ENCODE measurements at regions not wholly inside any gene's neighbourhood (a gene's known extent, or its start where the extent isn't known, plus 50 kb on each side); places are given as distances from the start of the nearest gene placed in this dataset.

DNA sequence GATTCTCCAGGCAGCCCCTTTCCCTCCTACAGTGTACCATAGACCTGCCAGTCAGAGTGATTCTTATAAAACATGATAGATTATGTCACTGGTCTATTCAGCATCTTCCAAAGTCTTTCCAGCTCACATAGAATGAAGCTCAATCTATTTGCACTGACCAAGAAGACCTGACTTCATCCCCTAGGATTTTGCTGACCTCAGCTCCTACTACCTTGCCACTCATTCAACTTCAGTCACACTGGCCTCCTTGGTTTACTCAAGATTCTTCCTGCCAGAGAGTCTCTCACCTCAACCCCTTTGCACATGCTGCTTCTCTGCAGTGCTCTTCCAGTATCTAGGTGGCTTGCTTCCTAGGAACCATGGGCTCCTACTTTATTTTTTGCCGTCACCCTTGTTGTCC is 392.9 kb downstream of the PID1 start:
- CTCF ChIA-PET = no interaction called here
- Mint-ChIP-seq H3K9me3 (ENCODE audit: unreplicated experiment) (no peaks in the 10 kb centered on the region), H3K4me3 (ENCODE audit: unreplicated experiment) (no peak overlapping the region), H3K4me1 (ENCODE audit: low read depth, unreplicated experiment) (no peaks in the 10 kb centered on the region), H3K36me3 (ENCODE audit: insufficient read depth, unreplicated experiment) (no peaks in the 10 kb centered on the region), H3K27ac (ENCODE audit: unreplicated experiment) (no peak overlapping the region), H3K27me3 (ENCODE audit: insufficient read depth, unreplicated experiment) (no peaks in the 10 kb centered on the region)
- H3K36me3 ChIP-seq (ENCODE audit: control insufficient read depth, insufficient read depth, low read length) = no peaks in the 10 kb centered on the region
- no TSS peak for BruUV-seq (replicated peaks)
- POLR2A ChIA-PET = no interaction called here
- H3K4me3 ChIP-seq (ENCODE audit: low read depth, low read length) = no peak overlapping the region
- no peaks in the 10 kb centered on the region for H3K27me3 ChIP-seq (replicated peaks; ENCODE audit: control insufficient read depth, insufficient read depth, low read length)
- no peaks in the 10 kb centered on the region for H3K4me1 ChIP-seq
- H3K9me3 ChIP-seq = no peaks in the 10 kb centered on the region
- DNase-seq = no peak
- intact Hi-C loops (cut with micrococcal nuclease; ENCODE audit: unreplicated experiment) = no loop called here
- TF ChIP-seq, protein P1, sequence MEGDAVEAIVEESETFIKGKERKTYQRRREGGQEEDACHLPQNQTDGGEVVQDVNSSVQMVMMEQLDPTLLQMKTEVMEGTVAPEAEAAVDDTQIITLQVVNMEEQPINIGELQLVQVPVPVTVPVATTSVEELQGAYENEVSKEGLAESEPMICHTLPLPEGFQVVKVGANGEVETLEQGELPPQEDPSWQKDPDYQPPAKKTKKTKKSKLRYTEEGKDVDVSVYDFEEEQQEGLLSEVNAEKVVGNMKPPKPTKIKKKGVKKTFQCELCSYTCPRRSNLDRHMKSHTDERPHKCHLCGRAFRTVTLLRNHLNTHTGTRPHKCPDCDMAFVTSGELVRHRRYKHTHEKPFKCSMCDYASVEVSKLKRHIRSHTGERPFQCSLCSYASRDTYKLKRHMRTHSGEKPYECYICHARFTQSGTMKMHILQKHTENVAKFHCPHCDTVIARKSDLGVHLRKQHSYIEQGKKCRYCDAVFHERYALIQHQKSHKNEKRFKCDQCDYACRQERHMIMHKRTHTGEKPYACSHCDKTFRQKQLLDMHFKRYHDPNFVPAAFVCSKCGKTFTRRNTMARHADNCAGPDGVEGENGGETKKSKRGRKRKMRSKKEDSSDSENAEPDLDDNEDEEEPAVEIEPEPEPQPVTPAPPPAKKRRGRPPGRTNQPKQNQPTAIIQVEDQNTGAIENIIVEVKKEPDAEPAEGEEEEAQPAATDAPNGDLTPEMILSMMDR (IDR thresholded peaks at IDR 0.05; ENCODE audit: insufficient read depth in 1 of 2, low read depth in 1 of 2, low read length in 1 of 2, severe bottlenecking in 1 of 2, unreplicated experiment in 1 of 2) = no peak

DNA sequence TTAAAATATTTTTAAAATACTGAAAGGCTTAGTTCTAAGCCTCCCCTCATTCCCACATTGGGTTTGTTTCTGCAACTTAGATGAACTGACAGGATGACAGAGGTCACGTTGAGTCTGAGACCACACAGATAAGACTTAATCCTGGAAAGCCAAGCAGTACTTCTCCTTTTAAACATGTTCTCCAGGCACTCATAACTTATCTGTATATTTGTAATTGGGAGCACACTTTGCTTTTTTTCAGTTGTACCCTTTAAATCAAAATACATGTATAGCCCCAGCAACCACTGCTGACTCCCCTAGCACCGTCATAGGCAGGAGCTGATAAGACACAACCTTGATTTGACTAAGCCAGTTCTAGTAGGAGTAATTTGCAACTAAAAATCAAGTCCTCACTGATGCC is 394.8 kb downstream of the PID1 start:
- H3K4me3 ChIP-seq (ENCODE audit: low read depth, low read length) = no peak overlapping the region
- H3K9me3 ChIP-seq = no peaks in the 10 kb centered on the region
- DNase-seq = no peak
- Mint-ChIP-seq H3K9me3 (ENCODE audit: unreplicated experiment) (no peaks in the 10 kb centered on the region), H3K27me3 (ENCODE audit: insufficient read depth, unreplicated experiment) (no peaks in the 10 kb centered on the region), H3K4me1 (ENCODE audit: low read depth, unreplicated experiment) (no peaks in the 10 kb centered on the region), H3K36me3 (ENCODE audit: insufficient read depth, unreplicated experiment) (no peaks in the 10 kb centered on the region), H3K4me3 (ENCODE audit: unreplicated experiment) (no peak overlapping the region), H3K27ac (ENCODE audit: unreplicated experiment) (no peak overlapping the region)
- no peaks in the 10 kb centered on the region for H3K4me1 ChIP-seq
- CTCF ChIA-PET = no interaction called here
- TF ChIP-seq, protein P1 (IDR thresholded peaks at IDR 0.05; ENCODE audit: insufficient read depth in 1 of 2, low read depth in 1 of 2, low read length in 1 of 2, severe bottlenecking in 1 of 2, unreplicated experiment in 1 of 2) = no peak
- intact Hi-C loops (cut with micrococcal nuclease; ENCODE audit: unreplicated experiment) = no loop called here
- H3K27me3 ChIP-seq (replicated peaks; ENCODE audit: control insufficient read depth, insufficient read depth, low read length) = no peaks in the 10 kb centered on the region
- no TSS peak for BruUV-seq (replicated peaks)
- POLR2A ChIA-PET = no interaction called here
- no peaks in the 10 kb centered on the region for H3K36me3 ChIP-seq (ENCODE audit: control insufficient read depth, insufficient read depth, low read length)

DNA sequence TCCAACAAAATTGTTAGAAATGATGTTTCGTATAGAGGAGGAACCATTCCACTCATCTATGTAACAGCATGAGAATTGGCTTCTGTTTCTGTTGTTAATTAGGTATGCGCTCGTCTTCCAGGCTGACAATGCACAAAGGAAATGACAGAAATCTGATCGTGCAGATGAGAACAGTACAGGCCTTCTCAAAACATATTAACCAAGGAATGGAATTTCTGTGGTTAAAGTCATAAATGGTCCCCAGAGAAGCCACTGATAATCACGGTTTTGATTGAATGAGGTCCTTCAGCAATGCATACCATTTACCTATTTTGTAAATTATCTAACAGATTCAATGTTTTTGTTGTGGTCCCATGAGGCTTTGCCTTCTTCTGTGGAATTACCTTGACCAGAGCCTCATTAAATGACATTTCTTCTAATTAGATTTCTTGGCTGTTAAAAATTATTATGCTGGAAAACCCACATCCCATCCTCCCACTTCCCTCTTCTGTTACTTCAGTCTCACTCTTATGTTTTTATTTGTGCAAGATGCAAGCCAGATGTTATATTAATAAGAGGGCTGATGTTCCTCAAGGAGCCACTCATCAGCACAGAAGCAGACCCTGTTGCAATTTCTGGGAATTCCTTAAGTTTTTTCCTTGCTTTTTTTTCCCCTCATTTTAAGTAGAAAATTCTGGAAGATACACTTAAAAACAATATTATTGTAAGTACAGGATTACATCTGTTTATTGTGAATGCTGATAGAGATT is 395.8 kb downstream of the PID1 start:
- Histone ChIP-seq H3K36me3 (ENCODE audit: control insufficient read depth, insufficient read depth, low read length) (no peaks in the 10 kb centered on the region), H3K4me3 (ENCODE audit: low read depth, low read length) (no peak overlapping the region), H3K9me3 (no peaks in the 10 kb centered on the region), H3K4me1 (no peaks in the 10 kb centered on the region), H3K27me3 (replicated peaks; ENCODE audit: control insufficient read depth, insufficient read depth, low read length) (no peaks in the 10 kb centered on the region)
- TF ChIP-seq, protein P1 (IDR thresholded peaks at IDR 0.05; ENCODE audit: insufficient read depth in 1 of 2, low read depth in 1 of 2, low read length in 1 of 2, severe bottlenecking in 1 of 2, unreplicated experiment in 1 of 2) = no peak
- Mint-ChIP-seq H3K36me3 (ENCODE audit: insufficient read depth, unreplicated experiment) (no peaks in the 10 kb centered on the region), H3K9me3 (ENCODE audit: unreplicated experiment) (no peaks in the 10 kb centered on the region), H3K27me3 (ENCODE audit: insufficient read depth, unreplicated experiment) (no peaks in the 10 kb centered on the region), H3K27ac (ENCODE audit: unreplicated experiment) (no peak overlapping the region), H3K4me3 (ENCODE audit: unreplicated experiment) (no peak overlapping the region), H3K4me1 (ENCODE audit: low read depth, unreplicated experiment) (no peaks in the 10 kb centered on the region)
- CTCF ChIA-PET = no interaction called here
- DNase-seq = no peak
- POLR2A ChIA-PET = no interaction called here
- no TSS peak for BruUV-seq (replicated peaks)
- intact Hi-C loops (cut with micrococcal nuclease; ENCODE audit: unreplicated experiment) = no loop called here

Measured in Caco-2 (cell line).